B cell (primary cell): ENCODE measurements at regions not wholly inside any gene's neighbourhood (a gene's known extent, or its start where the extent isn't known, plus 50 kb on each side); places are given as distances from the start of the nearest gene placed in this dataset.
A peak's percentile ranks its signal among the peaks of the same experiment; 100 is the strongest.

Source experiments
- ATAC-seq: fragments of 200-7000 bp; cut with Tn5 transposase; one replicate; pipeline ENCODE4 v1.10.0; 2021; ENCODE audit warnings: low read depth, mild to moderate bottlenecking, moderate number of reproducible peaks, moderate library complexity
- CTCF ChIA-PET: fragments of 350-600 bp; sonication (Branson Sonifier 250); formaldehyde crosslinking; loops from one replicate; lab custom pipeline; 2021; ENCODE audit warnings: antibody characterized with exemption, inconsistent platforms; lab: Charles Lee
- POLR2A ChIA-PET: fragments of 350-600 bp; sonication (Branson Sonifier 250); formaldehyde crosslinking; loops from one replicate; lab custom pipeline; 2021; ENCODE audit warnings: antibody characterized with exemption; lab: Charles Lee
- DNase-seq: peaks from one replicate; pipeline ENCODE4 v3.0.0; 2013
- H2AFZ ChIP-seq: 2 replicates; pipeline ENCODE4 v1.6.1; 2012; ENCODE audit warnings: mild to moderate bottlenecking, low read depth, low read length; ENCODE audit not compliant: insufficient read depth, poor library complexity, severe bottlenecking
- H3K27ac ChIP-seq, 2 donors: 1 replicate in 1 of 2; 2 replicates in 1 of 2; pipeline ENCODE4 v1.5.1; 2012 to 2013; ENCODE audit warnings: low read length in 2 of 2, mild to moderate bottlenecking in 2 of 2, moderate library complexity in 1 of 2
- H3K27me3 ChIP-seq, 4 experiments: fragments of 200-600 bp in 1 of 4; sonication (generic) in 1 of 4; replicated peaks in 1 of 4; 1 replicate in 2 of 4; 2 replicates in 2 of 4; pipeline versions ENCODE4 v1.6.1 to v1.7.0; 2013 to 2016; ENCODE audit warnings: low read length in 3 of 4, mild to moderate bottlenecking in 2 of 4, mixed read lengths in 1 of 4, moderate library complexity in 1 of 4; ENCODE audit not compliant: insufficient read depth in 4 of 4, control insufficient read depth in 3 of 4; ENCODE audit errors: control extremely low read depth in 1 of 4
- H3K36me3 ChIP-seq, 2 experiments: replicated peaks in 1 of 2; 1 replicate in 1 of 2; 2 replicates in 1 of 2; pipeline versions ENCODE4 v1.6.1 to v1.7.1; 2013; ENCODE audit warnings: low read length in 1 of 2; ENCODE audit not compliant: insufficient read depth in 2 of 2, control insufficient read depth in 1 of 2; ENCODE audit errors: control extremely low read depth in 1 of 2, extremely low read depth in 1 of 2
- H3K4me1 ChIP-seq, 2 donors: fragments of 200-600 bp in 1 of 2; sonication (generic) in 1 of 2; 1 replicate in 1 of 2; 2 replicates in 1 of 2; pipeline versions ENCODE4 v1.5.1 to v1.6.1; 2013 to 2017; ENCODE audit warnings: low read length in 2 of 2; ENCODE audit not compliant: control insufficient read depth in 2 of 2, insufficient read depth in 2 of 2
- H3K4me2 ChIP-seq: replicated peaks from 2 replicates; pipeline ENCODE3; 2012; ENCODE audit warnings: mild to moderate bottlenecking, low read depth, low read length; ENCODE audit not compliant: poor library complexity, severe bottlenecking
- H3K4me3 ChIP-seq, 5 experiments: fragments of 200-600 bp in 1 of 5; sonication (generic) in 1 of 5; 1 replicate in 3 of 5; 2 replicates in 2 of 5; pipeline versions ENCODE4 v1.5.1 to v1.7.0; 2011 to 2016; ENCODE audit warnings: low read length in 4 of 5, mild to moderate bottlenecking in 4 of 5, low read depth in 2 of 5, control low read depth in 1 of 5, moderate library complexity in 1 of 5; ENCODE audit not compliant: insufficient read depth in 1 of 5; ENCODE audit errors: control extremely low read depth in 1 of 5, extremely low read depth in 1 of 5
- H3K79me2 ChIP-seq: fragments of 200-600 bp; sonication (generic); one replicate; pipeline ENCODE4 v1.6.0; 2016; ENCODE audit warnings: low read length; ENCODE audit not compliant: control insufficient read depth, insufficient read depth
- H3K9ac ChIP-seq: fragments of 200-600 bp; sonication (generic); 2 replicates; pipeline ENCODE4 v1.6.1; 2017; ENCODE audit warnings: mild to moderate bottlenecking, low read length, moderate library complexity
- H3K9me3 ChIP-seq, 3 donors: one replicate each; pipeline versions ENCODE4 v1.6.1 to v1.7.1; 2013; ENCODE audit warnings: low read length in 2 of 3; ENCODE audit not compliant: control insufficient read depth in 2 of 3, insufficient read depth in 1 of 3; ENCODE audit errors: control extremely low read depth in 1 of 3
- H4K20me1 ChIP-seq: 2 replicates; pipeline ENCODE4 v1.6.0; 2012; ENCODE audit warnings: mild to moderate bottlenecking, low read length; ENCODE audit not compliant: insufficient read depth, control insufficient read depth, poor library complexity, severe bottlenecking
- H3K27ac Mint-ChIP-seq: one replicate; pipeline ENCODE4 v1.8.0; 2021; ENCODE audit warnings: mixed read lengths
- H3K27me3 Mint-ChIP-seq: one replicate; pipeline ENCODE4 v1.8.0; 2021; ENCODE audit warnings: mixed read lengths
- H3K4me1 Mint-ChIP-seq: one replicate; pipeline ENCODE4 v1.8.0; 2021; ENCODE audit warnings: mixed read lengths
- H3K4me3 Mint-ChIP-seq: one replicate; pipeline ENCODE4 v1.8.0; 2021; ENCODE audit warnings: mixed read lengths
- H3K9me3 Mint-ChIP-seq: one replicate; pipeline ENCODE4 v1.8.0; 2022; ENCODE audit warnings: mixed read lengths; ENCODE audit not compliant: insufficient read depth
- EZH2 ChIP-seq: IDR thresholded peaks from 2 replicates; pipeline ENCODE4 v1.6.1; 2012; ENCODE audit warnings: borderline replicate concordance, low read depth, mild to moderate bottlenecking, moderate library complexity, low read length; ENCODE audit not compliant: insufficient read depth, poor library complexity, severe bottlenecking
- WGBS: methylation state at CpG from one replicate; pipeline ENCODE4 v1.1.5; 2013; ENCODE audit warnings: missing lambda C conversion rate; ENCODE audit not compliant: insufficient coverage; 5-methylcytosine and 5-hydroxymethylcytosine counted together
- intact Hi-C: fragments of 100-400 bp; cut with micrococcal nuclease; formaldehyde crosslinking; loops from one replicate; pipeline ENCODE4 v1.10.0; 2022
- TF ChIP-seq, protein P1 (sequence below): fragments of 200-600 bp; IDR thresholded peaks from one replicate; pipeline ENCODE4 v1.8.0; 2022; ENCODE audit warnings: antibody characterized with exemption, mild to moderate bottlenecking

- Histone ChIP-seq H2AFZ (no peak overlapping the region), H3K79me2 (peaks cover 5% of the 10 kb centered on the region), H3K4me3 (no peak overlapping the region), H4K20me1 (no peaks in the 10 kb centered on the region), H3K36me3 (no peaks in the 10 kb centered on the region), H3K9ac (no peak overlapping the region), H3K27ac (no peak overlapping the region), H3K27me3 (no peaks in the 10 kb centered on the region), H3K4me1 (peaks cover 18 to 19% of the 10 kb centered on the region in 2 donors), H3K4me2 (no peak overlapping the region), H3K9me3 (peaks cover 0 to 3% (median 1%) of the 10 kb centered on the region in 3 donors)
- ChIA-PET CTCF (interaction anchor here (1.1 to 9.9 kb wide), 3 partner anchors 14 to 101 kb away, joined by 4 to 121 read pairs (median 17); partner anchors contain the start of gene SERTAD2), POLR2A (no interaction called here)
- DNase-seq: no peak
- Mint-ChIP-seq H3K4me3 (peak overlapping the region; percentile 39), H3K9me3 (no peaks in the 10 kb centered on the region), H3K4me1 (peaks cover 23% of the 10 kb centered on the region), H3K27ac (no peak overlapping the region), H3K27me3 (no peaks in the 10 kb centered on the region)
- intact Hi-C loops: loop anchor here (5.0 kb wide), 1 partner anchor 166 kb away; no protein-coding TSS in a partner anchor
- 14% methylated on average over 1 of the region's 2 CpGs for WGBS
- no peak for TF ChIP-seq EZH2
- TF ChIP-seq, protein P1, sequence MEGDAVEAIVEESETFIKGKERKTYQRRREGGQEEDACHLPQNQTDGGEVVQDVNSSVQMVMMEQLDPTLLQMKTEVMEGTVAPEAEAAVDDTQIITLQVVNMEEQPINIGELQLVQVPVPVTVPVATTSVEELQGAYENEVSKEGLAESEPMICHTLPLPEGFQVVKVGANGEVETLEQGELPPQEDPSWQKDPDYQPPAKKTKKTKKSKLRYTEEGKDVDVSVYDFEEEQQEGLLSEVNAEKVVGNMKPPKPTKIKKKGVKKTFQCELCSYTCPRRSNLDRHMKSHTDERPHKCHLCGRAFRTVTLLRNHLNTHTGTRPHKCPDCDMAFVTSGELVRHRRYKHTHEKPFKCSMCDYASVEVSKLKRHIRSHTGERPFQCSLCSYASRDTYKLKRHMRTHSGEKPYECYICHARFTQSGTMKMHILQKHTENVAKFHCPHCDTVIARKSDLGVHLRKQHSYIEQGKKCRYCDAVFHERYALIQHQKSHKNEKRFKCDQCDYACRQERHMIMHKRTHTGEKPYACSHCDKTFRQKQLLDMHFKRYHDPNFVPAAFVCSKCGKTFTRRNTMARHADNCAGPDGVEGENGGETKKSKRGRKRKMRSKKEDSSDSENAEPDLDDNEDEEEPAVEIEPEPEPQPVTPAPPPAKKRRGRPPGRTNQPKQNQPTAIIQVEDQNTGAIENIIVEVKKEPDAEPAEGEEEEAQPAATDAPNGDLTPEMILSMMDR: no peak
- no peak for ATAC-seq
Measured at GRCh38 chr2:64753399-64753798, 99.7 kb upstream of the SERTAD2 start.

- DNase-seq: no peak
- Mint-ChIP-seq H3K9me3 (no peaks in the 10 kb centered on the region), H3K4me3 (no peak overlapping the region), H3K27ac (no peak overlapping the region), H3K4me1 (peaks cover 11% of the 10 kb centered on the region), H3K27me3 (no peaks in the 10 kb centered on the region)
- CTCF ChIA-PET: interaction anchor here (9.9 kb wide), 1 partner anchor 102 kb away, joined by 121 read pairs; the partner anchor contains the start of gene SERTAD2
- TF ChIP-seq, protein P1: no peak
- TF ChIP-seq EZH2: no peak
- no peak overlapping the region for H2AFZ ChIP-seq
- H3K9ac ChIP-seq: no peak overlapping the region
- POLR2A ChIA-PET: no interaction called here
- no peak overlapping the region for H3K4me3 ChIP-seq
- WGBS: no CpG with 5 or more reads among the region's 1 CpG
- H3K79me2 ChIP-seq: peaks cover 5% of the 10 kb centered on the region
- no peak for ATAC-seq
- no peak overlapping the region for H3K4me2 ChIP-seq
- no peaks in the 10 kb centered on the region for H4K20me1 ChIP-seq
- H3K9me3 ChIP-seq: peaks cover 0 to 3% (median 1%) of the 10 kb centered on the region in 3 donors
- H3K27me3 ChIP-seq: no peaks in the 10 kb centered on the region
- H3K27ac ChIP-seq: no peak overlapping the region
- peaks cover 7 to 9% of the 10 kb centered on the region in 2 donors for H3K4me1 ChIP-seq
- intact Hi-C loops: loop anchor here (5.0 kb wide), 1 partner anchor 167 kb away; no protein-coding TSS in a partner anchor
- H3K36me3 ChIP-seq: no peaks in the 10 kb centered on the region
Measured at GRCh38 chr2:64754570-64754969, 100.9 kb upstream of the SERTAD2 start.
